Adrenal gland (tissue), 9 donors: ENCODE measurements at regions not wholly inside any gene's neighbourhood (a gene's known extent, or its start where the extent isn't known, plus 50 kb on each side); places are given as distances from the start of the nearest gene placed in this dataset.

Experiments
- DNase-seq, 7 donors: peaks; one replicate each; pipeline ENCODE4 v3.0.0-alpha.2; 2019 to 2020
- H3K27ac ChIP-seq, 5 donors: fragments of 200-600 bp; sonication (generic) in 4 of 5; 1 replicate in 3 of 5; 2 replicates in 2 of 5; pipeline versions ENCODE4 v1.5.1 to v1.8.0; 2016 to 2020; ENCODE audit warnings: mild to moderate bottlenecking in 1 of 5
- H3K27me3 ChIP-seq: fragments of 200-600 bp; 2 replicates; pipeline ENCODE4 v1.8.0; 2021
- H3K36me3 ChIP-seq, 2 donors: fragments of 200-600 bp; replicated peaks in 1 of 2; 1 replicate in 1 of 2; 2 replicates in 1 of 2; pipeline versions ENCODE4 v1.5.1 to v1.8.0; 2018 to 2022
- H3K4me1 ChIP-seq, 2 donors: fragments of 200-600 bp; replicated peaks in 1 of 2; 1 replicate in 1 of 2; 2 replicates in 1 of 2; pipeline versions ENCODE4 v1.5.1 to v1.8.0; 2018 to 2021
- H3K4me3 ChIP-seq, 4 donors: fragments of 200-600 bp; sonication (generic) in 3 of 4; one replicate each; pipeline ENCODE4 v1.5.1; 2016 to 2018
- H3K9me3 ChIP-seq, 3 donors: fragments of 200-600 bp; sonication (generic) in 1 of 3; replicated peaks in 1 of 3; 1 replicate in 2 of 3; 2 replicates in 1 of 3; pipeline versions ENCODE4 v1.5.1 to v1.8.0; 2016 to 2021
- CTCF ChIP-seq, 6 experiments: fragments of 450-650 bp in 4 of 6; fragments of 200-600 bp in 2 of 6; sonication (generic) in 1 of 6; IDR thresholded peaks; 1 replicate in 5 of 6; 2 replicates in 1 of 6; pipeline versions ENCODE4 v1.5.1 to v1.8.0; 2016 to 2021; ENCODE audit warnings: antibody characterized with exemption in 6 of 6, mild to moderate bottlenecking in 2 of 6, moderate library complexity in 1 of 6
- POLR2A ChIP-seq, 2 donors: fragments of 450-650 bp; IDR thresholded peaks; one replicate each; pipeline ENCODE4 v1.6.1; 2017; ENCODE audit warnings: antibody characterized with exemption in 2 of 2, mild to moderate bottlenecking in 2 of 2, moderate library complexity in 1 of 2
- WGBS, 4 donors: extraction: QIAGEN DNeasy Blood & Tissue Kit in 2 of 4; methylation state at CpG; one replicate each; pipeline versions ENCODE4 v1.1.5 to v1.1.7; 2013 to 2017; 5-methylcytosine and 5-hydroxymethylcytosine counted together
- intact Hi-C, 2 donors: fragments of 100-400 bp; cut with DNase I; formaldehyde crosslinking; loops; one replicate each; pipeline versions ENCODE4 v1.14.1 to v1.15.0; 2022 to 2023
- donor health status: healthy with polysubstance abuse.
- donor health status: Bipolar disorder and iron deficiency.
- donor health status: DM: yes; HTN: yes; CAD: no.
- donor health status: DM: no; HTN: no; CAD: no.
- donor health status: DM: no; HTN: no; CAD: no.

DNA sequence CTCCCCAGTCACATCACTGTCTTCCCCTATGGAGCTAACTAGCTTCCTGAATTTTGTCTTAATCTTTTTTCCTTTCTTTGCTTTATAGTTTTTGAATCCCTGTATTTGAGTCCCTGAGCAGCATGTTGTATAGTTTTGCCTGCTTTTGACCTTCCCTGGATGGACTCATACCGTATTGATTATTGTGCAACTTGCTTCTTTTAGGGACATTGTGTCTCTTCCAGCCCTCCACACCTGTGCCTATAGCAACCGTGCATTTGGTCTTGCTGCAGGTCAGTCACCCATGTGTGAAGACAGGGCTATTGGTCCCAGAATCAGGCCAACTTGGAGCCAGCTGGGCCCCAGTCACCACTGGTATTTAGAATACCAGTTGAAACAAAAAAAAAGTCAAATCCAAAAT, 158.9 kb upstream of the ADCY1 start:
- H3K27me3 ChIP-seq, result no peaks in the 10 kb centered on the region
- TF ChIP-seq POLR2A (IDR thresholded peaks at IDR 0.05) (no peak), CTCF (IDR thresholded peaks at IDR 0.05) (no peak)
- no peak overlapping the region for H3K27ac ChIP-seq
- DNase-seq, result no peak
- H3K36me3 ChIP-seq, result no peaks in the 10 kb centered on the region
- H3K4me3 ChIP-seq, result no peak overlapping the region
- intact Hi-C loops, result no loop called here
- H3K4me1 ChIP-seq, result no peaks in the 10 kb centered on the region
- no peaks in the 10 kb centered on the region for H3K9me3 ChIP-seq
- 71 to 90% (median 84%) methylated on average over 2 of the region's 2 CpGs for WGBS, 4 donors

GRCh38 chr7:45416846-45417245, 157.3 kb upstream of the ADCY1 start:
- WGBS, 4 donors, result 25 to 54% (median 43%) methylated on average over 1 of the region's 1 CpG
- H3K27ac ChIP-seq, result no peak overlapping the region
- TF ChIP-seq POLR2A (IDR thresholded peaks at IDR 0.05) (no peak), CTCF (IDR thresholded peaks at IDR 0.05) (no peak)
- H3K36me3 ChIP-seq, result no peaks in the 10 kb centered on the region
- no peaks in the 10 kb centered on the region for H3K4me1 ChIP-seq
- no peaks in the 10 kb centered on the region for H3K27me3 ChIP-seq
- no peaks in the 10 kb centered on the region for H3K9me3 ChIP-seq
- intact Hi-C loops, result no loop called here
- H3K4me3 ChIP-seq, result no peak overlapping the region
- no peak for DNase-seq

DNA sequence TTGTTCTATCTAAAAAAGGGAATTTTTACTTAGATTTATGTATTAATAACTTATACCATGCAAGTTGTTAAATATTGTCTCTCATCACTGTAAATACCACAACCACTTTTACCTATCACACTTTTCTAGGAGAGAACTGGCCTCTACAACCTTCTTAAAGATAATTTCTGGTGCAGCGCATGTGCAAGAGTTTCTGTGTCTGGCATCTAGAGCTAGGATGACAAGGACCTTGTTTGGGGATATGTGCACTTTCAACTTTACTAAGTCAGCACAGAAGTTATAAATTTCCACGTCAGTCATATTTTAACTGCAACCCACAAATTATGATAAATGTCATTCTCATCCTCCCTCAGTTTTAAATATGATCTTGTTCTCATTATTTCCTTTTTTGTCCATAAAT, 156.9 kb upstream of the ADCY1 start:
- H3K27me3 ChIP-seq, result no peaks in the 10 kb centered on the region
- no peak for TF ChIP-seq CTCF (IDR thresholded peaks at IDR 0.05)
- TF ChIP-seq POLR2A (IDR thresholded peaks at IDR 0.05), result no peak
- no peak overlapping the region for H3K27ac ChIP-seq
- H3K36me3 ChIP-seq, result no peaks in the 10 kb centered on the region
- no peak overlapping the region for H3K4me3 ChIP-seq
- DNase-seq, result no peak
- 58 to 67% (median 63%) methylated on average over 2 of the region's 2 CpGs for WGBS, 4 donors
- no peaks in the 10 kb centered on the region for H3K9me3 ChIP-seq
- H3K4me1 ChIP-seq, result no peaks in the 10 kb centered on the region
- intact Hi-C loops, result no loop called here

DNA sequence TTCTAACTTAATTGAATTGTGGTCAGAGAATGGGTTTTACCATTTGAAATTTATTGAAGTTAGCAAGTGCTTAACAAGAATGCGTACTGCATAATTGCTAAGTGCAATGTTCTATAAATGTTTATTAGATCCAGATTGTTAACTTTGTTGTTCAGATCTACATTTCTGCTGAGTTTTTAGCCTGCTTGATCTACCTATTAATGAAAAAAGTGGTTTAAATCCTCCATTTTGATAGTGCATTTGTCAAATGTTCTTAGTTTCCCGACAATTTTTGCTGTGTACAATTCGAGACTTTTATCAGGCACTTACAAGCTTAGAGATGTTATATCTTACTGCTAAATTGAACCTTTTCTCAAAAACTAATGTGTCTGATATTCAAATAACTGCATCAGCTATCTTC, 156.4 kb upstream of the ADCY1 start:
- Histone ChIP-seq H3K36me3 (no peaks in the 10 kb centered on the region), H3K4me1 (no peaks in the 10 kb centered on the region), H3K4me3 (no peak overlapping the region), H3K9me3 (no peaks in the 10 kb centered on the region), H3K27ac (no peak overlapping the region), H3K27me3 (no peaks in the 10 kb centered on the region)
- WGBS, 4 donors, result 77 to 89% (median 89%) methylated on average over 3 of the region's 3 CpGs
- no peak for DNase-seq
- intact Hi-C loops, result no loop called here
- TF ChIP-seq POLR2A (IDR thresholded peaks at IDR 0.05) (no peak), CTCF (IDR thresholded peaks at IDR 0.05) (no peak)
